IPS-NIHi7 (cell line): ENCODE measurements at regions not wholly inside any gene's neighbourhood (a gene's known extent, or its start where the extent isn't known, plus 50 kb on each side); places are given as distances from the start of the nearest gene placed in this dataset.
A peak's percentile ranks its signal among the peaks of the same experiment; 100 is the strongest.
"Not testable (repeated sequence)": the region's sequence is repeated elsewhere in the genome, so short reads cannot be mapped to it uniquely, and the experiment has no call there.

Source experiments
- DNase-seq: peaks from one replicate; pipeline ENCODE4 v3.0.0; 2012; ENCODE audit warnings: mixed read lengths; ENCODE audit errors: extremely low spot score

DNA sequence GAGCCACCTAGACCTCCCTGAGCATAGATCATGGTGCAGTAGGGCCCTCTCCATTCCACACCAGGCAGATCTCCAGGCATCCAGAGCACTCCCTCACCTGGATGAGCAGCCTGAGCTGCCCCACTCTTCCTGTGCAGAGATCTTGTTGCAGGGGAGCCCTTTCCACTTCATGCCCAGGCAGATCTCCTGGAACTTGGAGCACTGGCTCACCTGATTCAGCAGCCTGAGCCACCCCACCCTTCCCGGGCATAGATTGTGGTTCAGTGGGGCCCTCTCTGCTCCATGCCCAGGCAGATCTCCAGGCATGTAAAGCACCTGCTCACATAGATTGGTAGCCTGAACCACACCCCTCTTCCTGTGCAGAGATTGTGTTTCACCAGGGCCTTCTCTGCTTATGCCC lies 78.0 kb downstream of the SEC16B start:
- DNase-seq, result no peak

GRCh38 chr1:177890479-177890878 lies 79.4 kb downstream of the SEC16B start:
- DNase-seq, result no peak

DNA sequence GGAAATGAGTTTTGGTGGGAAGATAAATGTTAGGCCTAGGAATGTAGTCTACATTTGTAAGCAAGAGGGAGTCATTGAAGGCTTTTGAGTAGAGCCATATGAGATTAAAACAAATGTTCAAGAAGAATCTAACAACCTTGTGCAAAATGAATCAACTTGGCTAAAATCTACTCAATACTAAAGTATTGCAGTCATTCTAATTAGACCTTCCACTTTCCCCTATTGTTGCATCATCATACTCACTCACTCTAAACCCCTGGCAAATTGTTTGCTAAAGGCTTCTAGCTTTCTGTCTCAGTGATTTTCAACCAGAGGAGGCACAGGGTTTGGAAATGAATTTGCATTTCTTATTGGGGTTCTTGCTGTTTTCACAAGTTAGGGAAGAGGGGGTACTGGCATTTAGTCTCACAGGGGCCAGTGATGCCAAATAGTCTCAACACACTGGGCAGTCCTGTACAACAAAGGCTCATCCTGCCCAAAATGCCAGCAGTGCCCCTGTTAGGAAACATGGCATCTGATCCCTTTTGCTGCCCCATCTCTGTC lies 85.3 kb downstream of the SEC16B start:
- no peak for DNase-seq

DNA sequence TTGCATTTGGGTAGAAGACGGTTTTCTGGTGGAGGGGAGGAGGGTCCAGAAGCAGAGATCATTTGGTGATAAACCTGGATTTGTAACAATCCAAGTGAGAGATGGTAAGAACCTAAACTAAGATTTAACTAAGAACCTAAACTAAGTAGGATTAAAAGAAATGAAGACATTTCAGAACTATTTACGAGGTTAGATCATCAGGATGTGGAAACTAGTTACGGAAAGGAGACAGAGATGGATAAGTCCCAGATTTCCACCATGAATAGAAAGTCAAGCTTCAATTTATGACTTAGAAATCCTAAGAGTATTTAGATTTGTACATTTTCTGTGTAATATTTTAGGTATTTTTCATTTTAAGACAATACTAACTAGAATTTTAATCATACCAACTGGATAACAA lies 86.3 kb downstream of the SEC16B start:
- DNase-seq, result no peak

DNA sequence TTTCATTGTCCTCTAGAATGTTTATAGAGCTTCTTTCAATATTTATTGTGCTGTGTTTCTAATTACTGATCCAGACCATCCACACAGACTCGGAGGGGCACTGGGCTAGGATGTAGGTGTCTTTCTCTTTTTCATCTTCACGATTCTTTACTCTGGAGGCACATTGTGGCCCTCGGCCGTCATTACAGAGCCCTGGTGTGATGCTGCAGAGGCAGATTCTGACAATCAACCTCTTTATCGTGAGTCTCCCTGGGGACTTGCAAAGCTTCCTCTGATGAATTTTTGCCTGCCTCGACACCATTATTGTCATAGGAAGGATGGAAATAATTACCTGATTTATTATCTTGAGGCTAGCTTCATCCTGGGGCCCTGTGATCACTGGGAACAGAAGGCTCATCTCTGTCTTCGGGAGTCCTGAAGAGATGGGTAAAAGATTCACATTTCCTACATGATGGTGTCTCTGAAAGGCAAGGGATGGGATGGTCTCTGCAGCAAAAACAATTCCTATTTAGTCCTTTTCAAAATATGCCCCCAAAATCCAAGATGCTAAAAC lies 89.4 kb downstream of the SEC16B start:
- no peak for DNase-seq

DNA sequence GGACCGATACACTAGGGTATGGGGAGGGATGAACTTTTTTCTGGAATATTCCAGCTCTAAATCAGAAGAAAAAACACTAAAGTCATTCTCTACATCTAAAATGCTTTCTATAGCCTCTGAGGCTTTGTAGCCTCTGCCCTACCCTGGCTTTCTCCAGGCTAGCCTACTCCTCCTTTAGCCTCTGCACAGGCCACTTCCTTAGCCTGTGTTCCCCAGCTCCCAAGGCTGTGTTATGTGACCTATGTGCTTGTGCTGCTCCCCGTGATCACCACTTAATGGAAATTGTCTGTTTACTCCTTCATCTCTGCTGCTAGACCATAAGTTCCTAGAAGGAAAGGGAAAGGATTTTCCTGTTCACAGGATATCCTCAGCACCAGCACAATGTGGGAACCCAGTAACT lies 92.8 kb downstream of the SEC16B start:
- DNase-seq, result no peak

GRCh38 chr1:177873238-177873637 lies 96.6 kb downstream of the SEC16B start:
- peak; percentile 26 for DNase-seq

GRCh38 chr1:177872308-177872900 lies 97.5 kb downstream of the SEC16B start:
- DNase-seq, result no peak

DNA sequence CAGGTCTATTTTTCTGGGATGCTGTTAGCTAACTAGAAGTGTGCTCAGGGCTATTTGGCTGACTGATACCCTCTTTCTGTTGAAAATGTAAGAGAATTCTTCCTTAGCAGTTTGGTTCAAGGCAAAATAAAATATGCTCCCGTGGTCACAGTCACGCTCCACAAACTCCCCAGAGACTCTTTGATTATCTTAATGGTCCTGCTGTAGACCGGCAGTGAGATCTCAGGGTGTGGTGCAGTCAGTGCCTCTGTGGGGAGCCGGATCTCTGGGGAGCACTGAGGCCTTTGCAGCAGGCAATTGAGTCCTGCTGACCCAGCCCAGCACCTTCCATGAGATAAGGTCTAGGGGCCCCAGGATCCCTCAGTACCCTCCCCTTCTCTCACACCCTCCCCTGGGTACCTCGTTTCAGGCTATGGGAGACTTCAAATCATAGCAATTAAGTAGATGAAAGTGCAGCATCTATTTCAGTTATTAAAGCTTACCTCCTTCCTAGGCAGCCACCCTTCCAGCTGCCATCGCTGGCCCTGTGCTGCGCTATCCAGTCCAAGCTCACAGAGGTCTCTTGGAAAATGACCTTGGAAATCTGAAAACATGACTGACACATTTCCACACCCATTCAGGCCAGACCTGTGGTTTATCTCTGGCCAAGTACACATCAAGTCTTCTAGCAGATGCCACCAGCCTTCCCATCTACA lies 98.1 kb downstream of the SEC16B start:
- DNase-seq, result no peak

GRCh38 chr1:177869586-177869985 lies 100.3 kb downstream of the SEC16B start:
- no peak for DNase-seq

DNA sequence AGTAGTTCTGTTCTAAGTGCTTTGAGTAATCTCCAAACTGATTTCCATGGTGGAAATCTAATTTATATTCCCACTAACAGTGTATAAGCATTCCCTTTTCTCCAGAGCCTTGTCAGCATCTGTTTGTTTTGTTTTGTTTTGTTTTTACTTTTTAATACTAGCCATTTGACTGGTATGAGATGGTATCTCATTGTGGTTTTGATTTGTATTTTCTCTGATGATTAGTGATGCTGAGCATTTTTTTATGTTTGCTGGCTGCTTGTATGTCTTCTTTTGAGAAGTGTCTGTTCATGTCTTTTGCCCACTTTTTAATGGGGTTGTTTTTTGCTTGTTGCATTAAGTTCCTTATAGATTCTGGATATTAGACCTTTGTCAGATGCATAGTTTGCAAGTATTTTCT lies 100.8 kb downstream of the SEC16B start:
- DNase-seq, result not testable (repeated sequence)

GRCh38 chr1:177865807-177866206 lies 104.1 kb downstream of the SEC16B start:
- no peak for DNase-seq

DNA sequence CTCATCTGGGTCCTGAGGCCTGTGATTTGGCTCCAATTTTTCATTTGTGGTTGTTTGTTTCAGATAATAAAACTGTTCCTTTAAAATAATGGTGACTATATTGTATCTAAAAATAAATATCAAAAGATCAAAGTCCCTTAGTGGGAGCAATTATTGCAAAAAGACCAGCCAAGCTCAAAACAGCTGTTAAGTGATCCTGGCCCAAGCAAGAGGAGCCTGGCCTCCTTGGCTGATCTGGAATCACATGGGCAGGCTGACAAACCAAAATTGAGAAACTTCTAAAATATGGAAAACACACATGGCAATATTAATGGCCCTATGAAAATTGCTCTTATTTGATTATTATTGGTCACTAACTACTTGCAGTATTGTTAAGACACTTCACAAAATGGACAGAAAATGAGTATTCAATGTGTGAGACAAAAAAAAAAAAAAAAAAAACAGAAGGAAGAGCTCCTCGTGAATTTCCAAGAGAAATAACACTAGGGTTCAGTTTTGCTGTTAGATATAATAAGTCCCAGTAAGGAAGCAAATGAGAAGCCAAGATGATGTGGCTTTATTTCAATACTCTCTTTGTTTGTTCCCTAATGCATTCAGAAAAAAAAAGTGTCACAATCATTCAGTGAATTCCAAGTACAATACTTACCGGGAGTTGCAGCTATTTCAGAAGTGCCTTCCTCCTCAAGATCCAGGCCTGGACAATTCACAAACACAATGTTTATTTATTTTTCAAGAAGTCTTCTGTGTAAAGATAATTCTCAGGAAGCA lies 105.1 kb downstream of the SEC16B start:
- DNase-seq, result no peak

- DNase-seq, result no peak
Observed at GRCh38 chr1:177863796-177864195, 106.1 kb downstream of the SEC16B start.

- DNase-seq, result no peak
Observed at GRCh38 chr1:177862916-177863315, 106.9 kb downstream of the SEC16B start.

- DNase-seq, result no peak
Observed at GRCh38 chr1:177859572-177859971, 110.3 kb downstream of the SEC16B start.

GRCh38 chr1:177858332-177858821 lies 111.5 kb downstream of the SEC16B start:
- no peak for DNase-seq

- no peak for DNase-seq
Observed at GRCh38 chr1:177857285-177857684, 112.6 kb downstream of the SEC16B start.

DNA sequence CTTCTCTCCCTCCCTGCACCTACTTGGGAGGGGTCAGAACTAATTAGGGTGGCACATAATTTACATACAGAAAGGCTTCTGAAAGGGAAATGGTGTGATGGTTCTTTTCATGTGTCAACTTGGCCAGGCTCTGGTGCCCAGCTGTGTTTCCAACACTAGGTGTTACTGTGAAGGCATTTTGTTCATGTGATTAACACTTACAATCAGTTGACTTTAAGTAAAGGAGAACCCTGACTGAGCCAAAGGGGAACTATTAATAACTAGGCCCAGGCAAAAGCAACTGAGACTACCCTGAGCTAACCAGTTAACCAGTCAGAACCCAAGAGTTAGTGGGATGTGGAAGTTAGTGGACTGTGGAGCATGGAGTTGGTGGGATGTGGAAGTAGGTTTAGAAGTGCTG lies 114.9 kb downstream of the SEC16B start:
- DNase-seq, result no peak

GRCh38 chr1:177849579-177850290 lies 120.1 kb downstream of the SEC16B start:
- no peak for DNase-seq

DNA sequence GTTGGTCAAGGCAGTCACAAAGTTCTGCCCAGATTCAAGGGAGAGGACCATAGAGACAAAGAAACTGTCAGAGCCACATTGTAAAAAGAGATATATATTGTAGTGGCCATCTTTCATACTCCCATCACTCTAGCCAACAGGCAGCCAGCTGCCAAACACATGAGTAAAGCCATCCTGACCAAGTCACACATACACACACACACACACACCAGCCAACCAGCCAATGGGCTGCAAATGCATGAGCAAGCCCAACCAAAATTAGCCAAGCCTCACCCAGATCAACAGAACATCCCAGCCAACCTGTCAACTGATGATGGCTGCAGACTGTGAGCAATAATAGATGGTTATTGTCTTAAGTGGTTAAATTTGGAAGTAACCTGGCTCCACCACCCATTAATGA lies 120.7 kb downstream of the SEC16B start:
- no peak for DNase-seq

DNA sequence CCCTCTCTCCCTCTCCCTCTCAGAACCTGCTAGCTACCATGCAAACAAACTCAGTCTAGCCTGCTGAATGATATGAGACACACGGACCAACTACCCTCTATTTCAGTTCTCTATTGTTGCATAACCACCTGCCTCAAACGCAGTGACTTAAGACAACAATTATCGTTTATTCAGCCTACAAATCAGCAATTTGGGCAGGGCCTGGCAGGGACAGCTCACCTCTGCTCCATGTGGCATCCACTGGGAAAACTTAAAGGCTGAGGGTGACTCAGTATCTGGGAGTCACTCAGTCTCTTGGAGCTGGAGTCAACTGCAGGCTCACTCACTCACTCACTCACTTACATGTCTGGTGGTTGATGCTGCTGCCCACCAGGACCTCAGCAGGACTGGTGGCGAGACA lies 121.3 kb downstream of the SEC16B start:
- DNase-seq, result no peak
